B cell (primary cell): ENCODE measurements at regions not wholly inside any gene's neighbourhood (a gene's known extent, or its start where the extent isn't known, plus 50 kb on each side); places are given as distances from the start of the nearest gene placed in this dataset.

Experiments
- CTCF ChIP-seq: fragments of 200-600 bp; IDR thresholded peaks from one replicate; pipeline ENCODE4 v1.8.0; 2022; ENCODE audit warnings: antibody characterized with exemption, mild to moderate bottlenecking
- EZH2 ChIP-seq: IDR thresholded peaks from 2 replicates; pipeline ENCODE4 v1.6.1; 2012; ENCODE audit warnings: borderline replicate concordance, low read depth, mild to moderate bottlenecking, moderate library complexity, low read length; ENCODE audit not compliant: insufficient read depth, poor library complexity, severe bottlenecking

GRCh38 chr1:81097860-81098259, 702.9 kb upstream of the ADGRL2 start:
- TF ChIP-seq CTCF (no peak), EZH2 (no peak)
